Gastroesophageal sphincter (tissue), 4 donors: ENCODE measurements at regions not wholly inside any gene's neighbourhood (a gene's known extent, or its start where the extent isn't known, plus 50 kb on each side); places are given as distances from the start of the nearest gene placed in this dataset.

Experiments
- ATAC-seq: fragments of 150-250 bp; one replicate; pipeline ENCODE4 v1.9.1; 2016; ENCODE audit warnings: mild to moderate bottlenecking, moderate library complexity
- H3K27ac ChIP-seq, 4 donors: fragments of 200-600 bp; sonication (generic) in 3 of 4; 1 replicate in 3 of 4; 2 replicates in 1 of 4; pipeline ENCODE4 v1.5.1; 2016 to 2019
- H3K27me3 ChIP-seq: fragments of 200-600 bp; sonication (generic); one replicate; pipeline ENCODE4 v1.5.1; 2019
- H3K36me3 ChIP-seq, 2 donors: fragments of 200-600 bp; sonication (generic); one replicate each; pipeline ENCODE4 v1.5.1; 2019; ENCODE audit warnings: control low read depth in 1 of 2
- H3K4me1 ChIP-seq, 3 donors: fragments of 200-600 bp; sonication (generic); 1 replicate in 2 of 3; 2 replicates in 1 of 3; pipeline ENCODE4 v1.5.1; 2016 to 2019; ENCODE audit warnings: control low read depth in 2 of 3
- H3K4me3 ChIP-seq, 2 donors: fragments of 200-600 bp; sonication (generic); one replicate each; pipeline ENCODE4 v1.5.1; 2019; ENCODE audit warnings: mild to moderate bottlenecking in 1 of 2, moderate library complexity in 1 of 2
- H3K9me3 ChIP-seq, 3 donors: fragments of 200-600 bp; sonication (generic); one replicate each; pipeline ENCODE4 v1.5.1; 2017 to 2019; ENCODE audit warnings: control low read depth in 2 of 3
- CTCF ChIP-seq, 4 experiments: fragments of 200-600 bp in 2 of 4; fragments of 450-650 bp in 2 of 4; sonication (generic) in 1 of 4; IDR thresholded peaks; one replicate each; pipeline ENCODE4 v1.5.1; 2017 to 2019; ENCODE audit warnings: antibody characterized with exemption in 4 of 4, mild to moderate bottlenecking in 2 of 4, moderate library complexity in 2 of 4
- EP300 ChIP-seq: sonication (generic); formaldehyde crosslinking; IDR thresholded peaks from one replicate; pipeline ENCODE4 v1.6.1; 2017; ENCODE audit warnings: antibody characterized with exemption, mild to moderate bottlenecking
- POLR2A ChIP-seq, 2 donors: fragments of 450-650 bp; IDR thresholded peaks; one replicate each; pipeline ENCODE4 v1.6.1; 2017; ENCODE audit warnings: antibody characterized with exemption in 2 of 2, mild to moderate bottlenecking in 2 of 2, moderate library complexity in 1 of 2
- POLR2AphosphoS5 ChIP-seq: sonication (generic); formaldehyde crosslinking; IDR thresholded peaks from one replicate; pipeline ENCODE4 v1.6.1; 2017; ENCODE audit warnings: antibody characterized with exemption
- WGBS, 2 donors: methylation state at CpG; one replicate each; pipeline ENCODE4 v1.1.5; 2018; ENCODE audit warnings: low coverage in 1 of 2; 5-methylcytosine and 5-hydroxymethylcytosine counted together

DNA sequence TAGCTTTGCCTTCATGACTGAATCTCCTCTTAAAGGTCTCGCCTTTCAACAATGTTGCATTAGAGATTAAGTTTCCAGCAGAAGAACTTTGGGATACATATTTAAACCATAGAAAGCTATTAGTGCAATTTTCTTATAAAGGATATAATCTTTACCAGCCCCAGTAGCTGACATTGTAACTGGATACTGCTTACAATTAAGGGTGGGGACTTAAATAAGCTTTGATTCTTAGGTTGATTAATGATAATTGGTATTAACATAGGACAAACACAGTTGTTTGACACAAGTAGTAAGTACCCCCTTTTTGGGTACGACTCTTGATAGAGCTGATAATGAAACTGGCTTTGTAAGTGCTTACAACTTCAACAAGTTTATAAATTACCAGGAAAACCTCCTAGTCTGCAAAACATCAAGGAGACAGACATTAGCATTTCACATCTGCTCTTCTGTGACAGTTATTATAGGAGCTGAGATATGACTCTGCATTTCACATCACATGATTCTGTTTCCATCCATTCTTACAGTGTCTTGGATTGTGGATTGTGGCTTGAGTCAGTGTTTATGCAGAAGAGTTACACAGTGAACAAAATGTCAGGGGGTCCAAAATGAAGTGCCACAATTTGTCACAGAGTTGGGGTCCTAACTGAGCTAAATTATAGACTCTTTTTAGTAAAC is 249.1 kb upstream of the E2F7 start:
- 48 to 61% methylated on average over 2 of the region's 2 CpGs for WGBS, 2 donors
- H3K9me3 ChIP-seq, result no peaks in the 10 kb centered on the region
- H3K36me3 ChIP-seq, result no peaks in the 10 kb centered on the region
- no peak overlapping the region for H3K4me3 ChIP-seq
- H3K27ac ChIP-seq, result no peak overlapping the region
- TF ChIP-seq POLR2AphosphoS5 (no peak), CTCF (IDR thresholded peaks at IDR 0.05) (no peak), POLR2A (IDR thresholded peaks at IDR 0.05) (no peak), EP300 (no peak)
- no peak for ATAC-seq
- H3K27me3 ChIP-seq, result no peaks in the 10 kb centered on the region
- H3K4me1 ChIP-seq, result no peaks in the 10 kb centered on the region

DNA sequence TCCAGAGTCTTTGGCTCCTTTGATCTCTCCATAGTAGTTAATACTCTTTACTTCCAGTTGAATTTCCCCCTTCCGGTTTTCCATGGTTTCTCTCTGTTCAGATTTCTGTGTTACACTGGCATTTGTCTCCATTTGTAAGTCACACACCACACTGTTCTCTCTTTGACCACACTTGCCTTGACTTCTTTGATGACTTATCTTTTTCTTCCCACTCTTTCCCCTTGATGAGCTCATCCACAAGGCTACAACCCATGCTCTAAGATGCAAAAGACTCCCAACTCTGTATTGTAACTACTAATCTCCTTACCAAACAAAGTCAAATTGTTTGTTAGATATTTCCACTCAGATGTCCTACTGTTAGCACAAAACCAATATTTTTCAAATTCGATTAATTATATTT is 242.7 kb upstream of the E2F7 start:
- WGBS, 2 donors, result 50 to 86% methylated on average over 2 of the region's 2 CpGs
- Histone ChIP-seq H3K4me1 (no peaks in the 10 kb centered on the region), H3K4me3 (no peak overlapping the region), H3K27ac (no peak overlapping the region), H3K27me3 (no peaks in the 10 kb centered on the region), H3K9me3 (no peaks in the 10 kb centered on the region), H3K36me3 (no peaks in the 10 kb centered on the region)
- no peak for ATAC-seq
- TF ChIP-seq POLR2AphosphoS5 (no peak), CTCF (IDR thresholded peaks at IDR 0.05) (no peak), POLR2A (IDR thresholded peaks at IDR 0.05) (no peak), EP300 (no peak)

DNA sequence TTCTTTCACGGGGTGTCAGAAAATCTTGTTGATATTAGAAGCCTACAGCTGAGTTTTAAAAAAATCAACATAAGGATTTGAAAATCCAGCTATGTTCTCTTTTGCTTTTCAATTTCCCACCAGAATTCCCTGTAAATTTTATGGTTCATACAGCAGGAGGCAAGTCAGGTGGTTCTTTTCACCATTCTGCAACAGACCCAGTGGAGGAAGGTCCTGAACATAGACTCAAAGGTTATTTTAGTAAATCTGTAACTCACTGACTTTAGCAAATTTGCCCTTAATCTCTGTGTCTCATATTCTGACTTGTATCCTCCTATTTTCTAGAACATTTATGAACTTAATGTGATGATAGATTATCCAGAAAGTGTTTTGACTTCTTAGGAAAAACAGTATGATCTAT is 235.4 kb upstream of the E2F7 start:
- 11 to 50% methylated on average over 1 of the region's 1 CpG for WGBS, 2 donors
- TF ChIP-seq POLR2AphosphoS5 (no peak), POLR2A (IDR thresholded peaks at IDR 0.05) (no peak), EP300 (no peak), CTCF (IDR thresholded peaks at IDR 0.05) (no peak)
- Histone ChIP-seq H3K27ac (no peak overlapping the region), H3K9me3 (no peaks in the 10 kb centered on the region), H3K4me3 (no peak overlapping the region), H3K4me1 (no peaks in the 10 kb centered on the region), H3K36me3 (no peaks in the 10 kb centered on the region), H3K27me3 (no peaks in the 10 kb centered on the region)
- ATAC-seq, result no peak

DNA sequence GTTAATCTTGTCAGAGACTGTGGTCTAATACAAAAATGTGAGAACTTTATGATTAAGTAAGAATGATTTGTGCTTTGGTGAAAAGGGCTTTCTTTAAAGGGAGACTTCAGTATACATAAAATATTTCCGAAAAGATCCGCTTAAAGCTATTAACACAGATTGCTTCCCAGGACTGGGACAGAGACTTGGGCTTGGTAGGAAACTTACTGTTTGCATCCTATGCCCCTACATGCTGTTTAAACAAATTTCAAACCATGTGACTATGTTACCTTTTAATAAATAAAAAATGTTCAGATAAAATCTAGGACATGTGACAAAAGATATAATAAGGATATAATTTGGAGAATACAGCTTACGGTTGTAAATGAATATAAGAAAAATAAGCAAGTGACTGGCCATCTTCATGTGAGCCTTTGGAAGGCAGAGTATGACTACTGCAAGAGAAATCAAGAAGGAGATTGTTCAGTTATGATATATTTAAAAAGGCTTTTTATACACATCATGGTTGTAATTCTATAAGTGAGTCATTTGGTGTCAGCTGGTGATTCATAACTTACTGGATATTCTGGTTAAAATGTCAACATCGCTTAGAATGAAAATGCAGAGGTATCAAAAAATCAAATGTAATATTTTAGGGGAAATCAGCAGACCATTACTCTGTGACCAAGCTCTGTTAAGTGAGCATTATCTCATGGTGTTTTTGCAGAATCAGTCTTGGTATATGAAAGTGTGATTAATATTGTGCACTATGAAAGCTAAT is 234.7 kb upstream of the E2F7 start:
- H3K27me3 ChIP-seq, result no peaks in the 10 kb centered on the region
- no peak for ATAC-seq
- H3K4me1 ChIP-seq, result no peaks in the 10 kb centered on the region
- no peaks in the 10 kb centered on the region for H3K36me3 ChIP-seq
- TF ChIP-seq POLR2AphosphoS5, result no peak
- TF ChIP-seq EP300, result no peak
- no peak for TF ChIP-seq POLR2A (IDR thresholded peaks at IDR 0.05)
- no peak for TF ChIP-seq CTCF (IDR thresholded peaks at IDR 0.05)
- H3K9me3 ChIP-seq, result no peaks in the 10 kb centered on the region
- no peak overlapping the region for H3K27ac ChIP-seq
- WGBS, 2 donors, result 68 to 73% methylated on average over 2 to 4 of the region's 4 CpGs
- H3K4me3 ChIP-seq, result no peak overlapping the region

GRCh38 chr12:77299001-77299400 is 233.6 kb upstream of the E2F7 start:
- Histone ChIP-seq H3K9me3 (no peaks in the 10 kb centered on the region), H3K4me3 (no peak overlapping the region), H3K36me3 (no peaks in the 10 kb centered on the region), H3K27me3 (no peaks in the 10 kb centered on the region), H3K27ac (no peak overlapping the region), H3K4me1 (no peaks in the 10 kb centered on the region)
- WGBS, 2 donors, result 68 to 88% methylated on average over 3 of the region's 3 CpGs
- TF ChIP-seq EP300 (no peak), POLR2A (IDR thresholded peaks at IDR 0.05) (no peak), POLR2AphosphoS5 (no peak), CTCF (IDR thresholded peaks at IDR 0.05) (no peak)
- no peak for ATAC-seq
